ENCODE measurements at regions not wholly inside any gene's neighbourhood (a gene's known extent, or its start where the extent isn't known, plus 50 kb on each side); places are given as distances from the start of the nearest gene placed in this dataset.
"Not testable (repeated sequence)": the region's sequence is repeated elsewhere in the genome, so short reads cannot be mapped to it uniquely, and the experiment has no call there.

DNA sequence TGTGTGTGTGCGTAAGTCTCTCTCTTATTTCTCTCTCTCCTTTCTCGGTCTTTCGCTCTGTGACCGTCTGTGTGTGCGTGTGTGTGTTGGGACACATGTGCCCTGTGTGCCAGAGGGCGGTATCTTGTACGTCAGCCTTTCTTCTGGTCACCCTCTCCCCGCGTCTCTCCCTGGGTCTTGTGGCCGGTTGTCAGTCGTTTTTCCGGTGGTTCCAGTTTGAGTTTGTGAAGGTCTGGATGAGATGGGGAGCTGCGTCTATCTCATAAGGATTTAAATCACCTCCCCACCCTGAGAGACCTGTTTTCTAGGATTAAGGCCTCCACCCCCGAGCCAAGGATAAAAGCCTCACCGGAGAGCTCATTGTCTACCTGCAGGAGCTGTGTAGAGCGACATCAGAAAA is 295.5 kb upstream of the ZNF337 start:
- CTCF ChIA-PET = no interaction called here

DNA sequence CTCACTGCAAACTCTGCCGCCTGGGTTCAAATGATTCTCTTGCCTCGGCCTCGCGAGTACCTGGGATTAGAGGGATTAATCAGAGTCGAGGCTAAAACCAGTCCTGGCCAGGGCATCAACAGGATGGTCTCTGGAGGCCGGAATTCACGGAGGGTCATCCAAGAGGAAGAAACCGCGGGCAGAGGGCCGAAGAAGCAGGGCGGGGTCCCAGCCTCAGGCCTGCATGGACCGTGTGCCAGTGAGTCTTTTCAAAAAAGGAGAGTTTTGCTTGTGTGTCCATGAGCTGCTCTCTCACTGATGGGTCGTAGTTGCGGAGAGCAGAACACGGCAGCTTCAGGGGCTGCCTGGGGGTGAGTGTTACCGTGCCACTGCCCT is 295.1 kb upstream of the ZNF337 start:
- TF ChIP-seq, protein P1, sequence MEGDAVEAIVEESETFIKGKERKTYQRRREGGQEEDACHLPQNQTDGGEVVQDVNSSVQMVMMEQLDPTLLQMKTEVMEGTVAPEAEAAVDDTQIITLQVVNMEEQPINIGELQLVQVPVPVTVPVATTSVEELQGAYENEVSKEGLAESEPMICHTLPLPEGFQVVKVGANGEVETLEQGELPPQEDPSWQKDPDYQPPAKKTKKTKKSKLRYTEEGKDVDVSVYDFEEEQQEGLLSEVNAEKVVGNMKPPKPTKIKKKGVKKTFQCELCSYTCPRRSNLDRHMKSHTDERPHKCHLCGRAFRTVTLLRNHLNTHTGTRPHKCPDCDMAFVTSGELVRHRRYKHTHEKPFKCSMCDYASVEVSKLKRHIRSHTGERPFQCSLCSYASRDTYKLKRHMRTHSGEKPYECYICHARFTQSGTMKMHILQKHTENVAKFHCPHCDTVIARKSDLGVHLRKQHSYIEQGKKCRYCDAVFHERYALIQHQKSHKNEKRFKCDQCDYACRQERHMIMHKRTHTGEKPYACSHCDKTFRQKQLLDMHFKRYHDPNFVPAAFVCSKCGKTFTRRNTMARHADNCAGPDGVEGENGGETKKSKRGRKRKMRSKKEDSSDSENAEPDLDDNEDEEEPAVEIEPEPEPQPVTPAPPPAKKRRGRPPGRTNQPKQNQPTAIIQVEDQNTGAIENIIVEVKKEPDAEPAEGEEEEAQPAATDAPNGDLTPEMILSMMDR (conservative IDR thresholded peaks at IDR 0.05; ENCODE audit: low read depth) = no peak
- H3K27ac ChIP-seq = no peak overlapping the region
- ChIA-PET CTCF (no interaction called here), POLR2A (ENCODE audit: low non-redundant PET) (no interaction called here)
- DNase-seq (ENCODE audit: low spot score) = no peak

More for the DNA sequence above, 295.5 kb upstream of the ZNF337 start:
- no peak for DNase-seq (ENCODE audit: low spot score)
- H3K27ac ChIP-seq = no peak overlapping the region
- POLR2A ChIA-PET (ENCODE audit: low non-redundant PET) = no interaction called here
- TF ChIP-seq, protein P1 (conservative IDR thresholded peaks at IDR 0.05; ENCODE audit: low read depth) = no peak

DNA sequence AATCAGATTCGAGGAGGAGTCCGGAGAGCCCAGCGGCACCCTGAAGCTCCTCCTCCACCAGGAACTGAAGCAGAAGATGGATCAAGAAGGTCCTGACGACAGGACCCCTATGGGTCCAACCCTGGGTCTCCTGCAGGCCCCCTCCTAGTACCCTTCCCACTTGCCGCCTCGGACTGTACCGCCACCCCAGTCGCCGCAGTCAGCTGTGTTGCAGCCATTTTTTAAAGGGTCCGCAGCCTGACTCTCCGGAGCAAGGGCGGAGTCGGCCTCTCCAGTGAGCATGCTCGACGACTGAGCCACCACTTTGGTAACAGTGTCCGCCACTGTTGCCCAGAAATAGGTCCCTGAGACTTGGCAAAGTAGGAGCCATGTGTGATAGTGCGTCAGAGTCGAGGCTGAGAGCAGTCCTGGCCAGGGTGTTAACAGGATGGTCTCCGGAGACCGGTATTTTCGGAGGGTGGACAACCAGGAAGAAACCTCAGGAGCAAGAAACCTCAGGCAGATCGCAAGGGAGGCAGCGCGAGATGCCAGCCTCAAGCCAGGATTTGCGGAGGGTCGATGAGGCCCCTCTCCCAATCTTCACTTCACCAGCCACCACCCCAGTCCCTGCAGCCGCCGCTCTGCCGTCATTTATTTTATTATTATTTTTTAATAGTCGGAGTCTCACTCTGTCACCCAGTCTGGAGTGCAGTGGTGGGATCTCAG is 294.6 kb upstream of the ZNF337 start:
- DNase-seq (ENCODE audit: low spot score) = no peak
- no peak overlapping the region for H3K27ac ChIP-seq
- CTCF ChIA-PET = no interaction called here

DNA sequence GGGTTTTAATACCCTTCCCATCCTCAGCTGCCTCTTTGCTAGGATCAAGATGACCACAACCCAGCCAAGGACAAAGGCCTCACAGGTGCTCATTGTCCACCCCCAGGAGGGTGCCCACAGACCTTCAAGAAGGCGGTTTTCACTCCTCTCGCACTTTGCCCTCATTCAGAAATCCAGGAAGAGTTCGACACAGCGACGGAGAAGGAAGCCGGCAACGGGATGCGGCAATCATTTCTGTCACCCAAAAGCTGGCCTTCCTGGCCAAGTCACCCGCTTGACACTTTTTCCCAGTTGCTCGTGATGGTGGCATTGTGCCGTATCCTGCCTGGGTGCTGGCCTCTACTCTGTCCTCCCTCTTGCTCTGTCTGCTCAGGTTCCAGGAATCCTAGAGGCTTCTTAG is 293.0 kb upstream of the ZNF337 start:
- H3K27ac ChIP-seq; POLR2A ChIA-PET (ENCODE audit: low non-redundant PET); DNase-seq (ENCODE audit: low spot score): not testable (repeated sequence)
- CTCF ChIA-PET = interaction anchor here (0.7 kb wide), 1 partner anchor 124 kb away, joined by 3 read pairs; no protein-coding TSS in a partner anchor

More for the DNA sequence above, 294.6 kb upstream of the ZNF337 start:
- TF ChIP-seq, protein P1 (conservative IDR thresholded peaks at IDR 0.05; ENCODE audit: low read depth) = no peak
- POLR2A ChIA-PET (ENCODE audit: low non-redundant PET) = no interaction called here

DNA sequence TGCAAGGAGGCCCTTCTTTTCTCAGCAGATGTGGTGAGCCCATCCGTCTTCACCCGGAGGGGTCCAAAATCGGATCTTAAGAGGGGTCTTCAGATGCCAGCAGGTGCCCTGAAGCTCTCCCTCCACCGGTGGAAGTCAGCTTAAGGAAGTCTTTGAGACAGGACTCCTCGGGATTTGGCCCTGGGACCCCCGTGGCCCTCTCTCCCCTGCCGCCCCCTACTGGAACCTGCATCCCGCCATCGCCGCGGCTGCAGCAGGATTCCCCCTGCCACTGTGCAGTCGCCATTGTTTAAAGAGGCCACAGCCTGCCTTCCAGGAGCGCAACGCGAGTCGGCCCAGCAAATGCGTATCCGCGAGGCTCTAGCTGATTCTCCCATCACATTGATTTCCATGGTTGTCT is 292.5 kb upstream of the ZNF337 start:
- ChIA-PET CTCF (interaction anchor here (0.7 kb wide), 1 partner anchor 124 kb away, joined by 3 read pairs; no protein-coding TSS in a partner anchor), POLR2A (ENCODE audit: low non-redundant PET) (no interaction called here)
- TF ChIP-seq, protein P1 (conservative IDR thresholded peaks at IDR 0.05; ENCODE audit: low read depth) = no peak
- DNase-seq (ENCODE audit: low spot score) = no peak
- no peak overlapping the region for H3K27ac ChIP-seq

DNA sequence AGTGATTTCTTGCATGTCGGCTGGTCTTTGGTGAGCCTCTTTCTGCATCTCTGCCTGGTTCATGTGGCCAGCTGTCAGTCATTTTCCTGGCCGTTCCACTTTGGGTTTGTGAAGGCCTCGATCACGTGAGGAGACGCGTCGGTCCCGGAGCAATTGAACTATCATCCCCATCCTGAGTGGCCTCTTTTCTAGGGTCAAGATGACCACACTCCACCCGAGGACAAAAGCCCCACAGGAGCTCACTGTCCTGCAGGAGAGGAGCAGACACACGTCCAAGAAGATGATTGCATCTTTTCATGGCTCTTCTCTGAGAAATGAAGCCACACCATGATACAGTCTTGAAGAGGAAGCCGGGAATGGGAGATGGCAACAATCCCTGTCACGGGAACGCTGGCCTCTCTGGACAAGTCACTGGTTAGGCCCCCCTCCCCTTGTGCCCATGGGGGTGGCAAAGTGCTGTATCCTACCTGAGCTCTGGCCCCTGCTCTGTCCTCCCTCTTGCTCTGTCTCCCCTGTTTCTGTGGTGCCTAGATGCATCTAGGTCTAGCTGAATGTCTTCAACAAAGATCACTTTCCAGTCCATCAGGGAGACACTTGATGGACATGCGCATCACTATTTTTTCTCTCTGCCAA is 291.4 kb upstream of the ZNF337 start:
- CTCF ChIA-PET = not testable (repeated sequence)

DNA sequence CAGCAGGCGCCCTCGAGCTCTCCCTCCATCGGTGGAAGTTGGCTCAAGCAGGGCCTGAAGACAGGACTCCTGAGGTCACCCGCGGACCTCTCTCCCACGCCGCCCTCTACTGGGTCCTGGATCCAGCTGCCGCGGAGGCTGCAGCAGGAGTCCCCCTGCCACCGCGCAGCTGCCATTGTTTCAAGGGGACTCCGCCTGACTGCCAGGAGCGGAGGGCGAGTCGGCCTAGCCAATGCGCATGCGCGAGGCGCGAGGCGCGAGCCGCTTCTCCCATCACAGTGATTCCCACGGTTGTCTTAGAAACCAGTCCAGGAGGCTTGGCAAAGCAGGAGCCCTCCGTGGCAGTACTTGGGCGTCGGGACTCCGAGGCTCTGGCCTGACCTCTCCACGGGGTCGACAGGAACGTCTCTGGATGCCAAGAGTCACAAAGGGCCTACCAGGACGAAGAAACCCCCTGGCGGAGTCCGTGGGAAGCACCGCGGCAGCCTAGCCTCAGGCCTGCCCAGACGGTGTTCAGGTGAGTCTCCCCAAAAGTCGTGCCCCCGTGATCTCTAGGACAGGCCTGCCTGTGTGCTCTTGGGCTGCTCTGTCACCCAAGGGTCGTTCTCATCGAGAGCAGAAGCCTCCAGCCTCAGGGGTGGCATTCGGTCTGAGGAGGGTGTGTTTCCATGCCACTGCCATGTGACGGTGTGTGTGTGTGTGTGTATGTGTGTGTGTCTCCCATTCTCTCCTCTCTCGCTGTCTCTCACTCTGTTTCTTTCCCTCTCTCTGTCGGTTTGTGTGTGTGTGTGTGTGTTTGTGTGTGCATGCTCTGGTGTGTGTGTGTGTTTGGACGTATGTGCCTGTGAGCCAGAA is 290.6 kb upstream of the ZNF337 start:
- CTCF ChIA-PET = no interaction called here

More for the DNA sequence above, 291.4 kb upstream of the ZNF337 start:
- H3K27ac ChIP-seq; DNase-seq (ENCODE audit: low spot score); POLR2A ChIA-PET (ENCODE audit: low non-redundant PET): not testable (repeated sequence)

More for the DNA sequence above, 290.6 kb upstream of the ZNF337 start:
- DNase-seq (ENCODE audit: low spot score) = no peak
- TF ChIP-seq, protein P1 (conservative IDR thresholded peaks at IDR 0.05; ENCODE audit: low read depth) = no peak
- H3K27ac ChIP-seq = no peak overlapping the region
- POLR2A ChIA-PET (ENCODE audit: low non-redundant PET) = no interaction called here

Measured in RWPE1 (cell line).